ENCODE measurements at regions not wholly inside any gene's neighbourhood (a gene's known extent, or its start where the extent isn't known, plus 50 kb on each side); places are given as distances from the start of the nearest gene placed in this dataset.

GRCh38 chr16:64225696-64226095 lies 896.2 kb downstream of the CDH11 start:
- intact Hi-C loops (cut with DNase I), result no loop called here
- no peak for DNase-seq (ENCODE audit: extremely low spot score in 2 of 2)
- Histone ChIP-seq H3K9me3 (no peaks in the 10 kb centered on the region), H3K4me3 (no peak overlapping the region), H3K27me3 (no peaks in the 10 kb centered on the region), H3K4me1 (no peaks in the 10 kb centered on the region), H3K27ac (no peak overlapping the region), H3K36me3 (no peaks in the 10 kb centered on the region)
- TF ChIP-seq CTCF (IDR thresholded peaks at IDR 0.05) (no peak), POLR2A (IDR thresholded peaks at IDR 0.05) (no peak), POLR2AphosphoS5 (IDR thresholded peaks at IDR 0.05; ENCODE audit: insufficient read depth in 1 of 2, low read depth in 1 of 2) (no peak)

GRCh38 chr16:64225036-64225435 lies 896.8 kb downstream of the CDH11 start:
- no peaks in the 10 kb centered on the region for H3K4me1 ChIP-seq
- no peaks in the 10 kb centered on the region for H3K9me3 ChIP-seq
- no peak for DNase-seq (ENCODE audit: extremely low spot score in 2 of 2)
- intact Hi-C loops (cut with DNase I), result no loop called here
- no peaks in the 10 kb centered on the region for H3K27me3 ChIP-seq
- no peak overlapping the region for H3K4me3 ChIP-seq
- TF ChIP-seq CTCF (IDR thresholded peaks at IDR 0.05) (no peak), POLR2AphosphoS5 (IDR thresholded peaks at IDR 0.05; ENCODE audit: insufficient read depth in 1 of 2, low read depth in 1 of 2) (no peak), POLR2A (IDR thresholded peaks at IDR 0.05) (no peak)
- no peaks in the 10 kb centered on the region for H3K36me3 ChIP-seq
- H3K27ac ChIP-seq, result no peak overlapping the region

GRCh38 chr16:64217789-64218535 lies 903.9 kb downstream of the CDH11 start:
- no peak overlapping the region for H3K4me3 ChIP-seq
- no peak for DNase-seq (ENCODE audit: extremely low spot score in 2 of 2)
- TF ChIP-seq CTCF (IDR thresholded peaks at IDR 0.05), result no peak
- TF ChIP-seq POLR2A (IDR thresholded peaks at IDR 0.05), result no peak
- no peak for TF ChIP-seq POLR2AphosphoS5 (IDR thresholded peaks at IDR 0.05; ENCODE audit: insufficient read depth in 1 of 2, low read depth in 1 of 2)
- no peak overlapping the region for H3K27ac ChIP-seq
- no peaks in the 10 kb centered on the region for H3K36me3 ChIP-seq
- no peaks in the 10 kb centered on the region for H3K27me3 ChIP-seq
- no peaks in the 10 kb centered on the region for H3K4me1 ChIP-seq
- intact Hi-C loops (cut with DNase I), result no loop called here
- H3K9me3 ChIP-seq, result no peaks in the 10 kb centered on the region

- Histone ChIP-seq H3K27me3 (no peaks in the 10 kb centered on the region), H3K4me3 (no peak overlapping the region), H3K36me3 (no peaks in the 10 kb centered on the region), H3K9me3 (no peaks in the 10 kb centered on the region), H3K4me1 (no peaks in the 10 kb centered on the region), H3K27ac (no peak overlapping the region)
- no peak for TF ChIP-seq CTCF (IDR thresholded peaks at IDR 0.05)
- no peak for TF ChIP-seq POLR2AphosphoS5 (IDR thresholded peaks at IDR 0.05; ENCODE audit: insufficient read depth in 1 of 2, low read depth in 1 of 2)
- TF ChIP-seq POLR2A (IDR thresholded peaks at IDR 0.05), result no peak
- DNase-seq (ENCODE audit: extremely low spot score in 2 of 2), result no peak
- intact Hi-C loops (cut with DNase I), result no loop called here
Measured at GRCh38 chr16:64215730-64216129, 906.1 kb downstream of the CDH11 start.

GRCh38 chr16:64211331-64211730 lies 910.5 kb downstream of the CDH11 start:
- Histone ChIP-seq H3K27me3 (no peaks in the 10 kb centered on the region), H3K4me1 (no peaks in the 10 kb centered on the region), H3K4me3 (no peak overlapping the region), H3K9me3 (no peaks in the 10 kb centered on the region), H3K36me3 (no peaks in the 10 kb centered on the region), H3K27ac (no peak overlapping the region)
- no peak for DNase-seq (ENCODE audit: extremely low spot score in 2 of 2)
- TF ChIP-seq CTCF (IDR thresholded peaks at IDR 0.05) (no peak), POLR2A (IDR thresholded peaks at IDR 0.05) (no peak), POLR2AphosphoS5 (IDR thresholded peaks at IDR 0.05; ENCODE audit: insufficient read depth in 1 of 2, low read depth in 1 of 2) (no peak)
- intact Hi-C loops (cut with DNase I), result no loop called here

Data from vagina (tissue), 2 donors.